PC-9 (cell line): ENCODE measurements at regions not wholly inside any gene's neighbourhood (a gene's known extent, or its start where the extent isn't known, plus 50 kb on each side); places are given as distances from the start of the nearest gene placed in this dataset.

Experiments
- BruUV-seq: library from RNA; stranded (reverse); fragments of 400-500 nt; replicated peaks from 2 replicates; lab custom pipeline; 2021; lab: Mats Ljungman, UMichigan
- CTCF ChIA-PET: fragments of 300-600 bp; sonication (Branson Sonifier 250); formaldehyde crosslinking; loops from one replicate; lab custom pipeline; 2022; ENCODE audit warnings: antibody characterized with exemption; lab: Charles Lee
- POLR2A ChIA-PET: fragments of 300-600 bp; sonication (Branson Sonifier 250); formaldehyde crosslinking; loops from one replicate; lab custom pipeline; 2022; ENCODE audit warnings: antibody characterized with exemption; ENCODE audit not compliant: unreplicated experiment; lab: Charles Lee
- DNase-seq, 2 experiments: peaks; one replicate each; pipeline versions ENCODE4 v3.0.0 to v3.0.0-alpha.2; 2015 to 2022; ENCODE audit warnings: mixed read lengths in 1 of 2
- H2AFZ ChIP-seq: fragments of 200-600 bp; sonication (generic); 2 replicates; pipeline ENCODE4 v1.8.1; 2017; ENCODE audit warnings: antibody characterized with exemption
- H3F3A ChIP-seq: fragments of 200-600 bp; sonication (generic); 2 replicates; pipeline ENCODE4 v1.8.1; 2017; ENCODE audit warnings: antibody characterized with exemption, mild to moderate bottlenecking, low read depth; ENCODE audit not compliant: insufficient read depth
- H3K27ac ChIP-seq: fragments of 200-600 bp; sonication (generic); 2 replicates; pipeline ENCODE4 v1.6.1; 2016; ENCODE audit warnings: mixed run types
- H3K27me3 ChIP-seq: fragments of 200-600 bp; sonication (generic); 2 replicates; pipeline ENCODE4 v1.6.1; 2016; ENCODE audit warnings: low read depth, mixed run types; ENCODE audit not compliant: insufficient read depth
- H3K36me3 ChIP-seq: fragments of 200-600 bp; sonication (generic); 2 replicates; pipeline ENCODE4 v1.6.1; 2016; ENCODE audit warnings: low read depth, mixed run types
- H3K4me1 ChIP-seq: fragments of 200-600 bp; sonication (generic); replicated peaks from 2 replicates; pipeline ENCODE4 v1.6.1; 2016; ENCODE audit warnings: mixed run types; ENCODE audit not compliant: insufficient read depth
- H3K4me2 ChIP-seq: fragments of 200-600 bp; sonication (generic); 2 replicates; pipeline ENCODE4 v1.6.1; 2017; ENCODE audit warnings: mixed run types
- H3K4me3 ChIP-seq: fragments of 200-600 bp; sonication (generic); 2 replicates; pipeline ENCODE4 v1.6.1; 2016; ENCODE audit warnings: mixed run types
- H3K79me2 ChIP-seq: fragments of 200-600 bp; sonication (generic); 2 replicates; pipeline ENCODE4 v1.6.1; 2017; ENCODE audit warnings: low read depth, mixed run types
- H3K9me2 ChIP-seq: fragments of 200-600 bp; sonication (generic); 2 replicates; pipeline ENCODE4 v1.8.1; 2017; ENCODE audit warnings: mild to moderate bottlenecking; ENCODE audit not compliant: insufficient read depth
- H3K9me3 ChIP-seq: fragments of 200-600 bp; sonication (generic); 2 replicates; pipeline ENCODE4 v1.8.1; 2016; ENCODE audit warnings: low read depth; ENCODE audit not compliant: insufficient read depth
- H4K20me1 ChIP-seq: fragments of 200-600 bp; sonication (generic); 2 replicates; pipeline ENCODE4 v1.8.1; 2017; ENCODE audit not compliant: insufficient read depth
- CTCF ChIP-seq: fragments of 200-600 bp; sonication (generic); conservative IDR thresholded peaks from 2 replicates; pipeline ENCODE4 v1.6.1; 2017; ENCODE audit warnings: mixed run types, antibody characterized with exemption, mild to moderate bottlenecking, moderate library complexity
- EZH2 ChIP-seq: fragments of 200-600 bp; sonication (generic); IDR thresholded peaks from 2 replicates; pipeline ENCODE4 v1.8.0; 2017; ENCODE audit warnings: antibody characterized with exemption, low read depth
- intact Hi-C: fragments of 100-400 bp; cut with micrococcal nuclease; formaldehyde crosslinking; loops from one replicate; pipeline ENCODE4 v1.10.0; 2022; ENCODE audit not compliant: unreplicated experiment

- no peak overlapping the region for H3K4me2 ChIP-seq
- intact Hi-C loops = no loop called here
- no peaks in the 10 kb centered on the region for H3K9me3 ChIP-seq
- H3K4me3 ChIP-seq = no peak overlapping the region
- no peak overlapping the region for H3K27ac ChIP-seq
- no peaks in the 10 kb centered on the region for H3K79me2 ChIP-seq
- BruUV-seq = no TSS peak
- H3K9me2 ChIP-seq = no peaks in the 10 kb centered on the region
- no peaks in the 10 kb centered on the region for H3F3A ChIP-seq
- ChIA-PET CTCF (no interaction called here), POLR2A (no interaction called here)
- no peaks in the 10 kb centered on the region for H3K36me3 ChIP-seq
- H4K20me1 ChIP-seq = no peaks in the 10 kb centered on the region
- no peaks in the 10 kb centered on the region for H3K4me1 ChIP-seq
- no peak overlapping the region for H2AFZ ChIP-seq
- H3K27me3 ChIP-seq = no peaks in the 10 kb centered on the region
- no peak for TF ChIP-seq CTCF
- no peak for TF ChIP-seq EZH2
- no peak for DNase-seq
These were observed 52.3 kb upstream of the ADAMTS9 start for GRCh38 chr3:64739971-64740631.
